ENCODE measurements at regions not wholly inside any gene's neighbourhood (a gene's known extent, or its start where the extent isn't known, plus 50 kb on each side); places are given as distances from the start of the nearest gene placed in this dataset.

DNA sequence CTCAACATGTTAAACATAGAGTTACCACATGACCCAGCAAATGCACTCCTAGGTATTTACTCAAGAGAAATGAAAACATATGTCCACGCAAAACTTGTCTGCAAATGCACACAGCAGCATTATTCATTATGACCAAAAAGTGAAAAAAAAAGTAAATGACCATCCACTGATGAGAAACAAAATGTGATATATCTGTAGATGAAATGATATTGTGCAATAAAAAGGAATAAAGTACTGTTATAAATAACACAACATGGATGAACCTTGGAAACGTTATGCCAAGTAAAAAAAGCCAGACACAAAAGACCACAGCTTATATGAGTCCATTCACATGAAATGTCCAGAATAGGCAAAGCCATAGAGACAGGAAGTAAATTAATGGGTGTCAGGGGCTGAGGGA, 61.4 kb upstream of the SKAP2 start:
- H3K27me3 Mint-ChIP-seq: peaks cover 8% of the 10 kb centered on the region
- H3K27ac Mint-ChIP-seq: no peak overlapping the region
- no peaks in the 10 kb centered on the region for H3K4me1 Mint-ChIP-seq
- intact Hi-C loops (cut with DNase I, micrococcal nuclease): no loop called here
- CTCF ChIA-PET: interaction anchor here (0.6 kb wide), 1 partner anchor 24 kb away, joined by 3 read pairs; no protein-coding TSS in a partner anchor
- POLR2A ChIA-PET: no interaction called here
- H3K4me3 Mint-ChIP-seq: no peak overlapping the region
- H3K9me3 Mint-ChIP-seq (ENCODE audit: low read depth): no peaks in the 10 kb centered on the region
- DNase-seq (no peak), ATAC-seq (no peak)
- no peaks in the 10 kb centered on the region for H3K36me3 Mint-ChIP-seq (ENCODE audit: low read depth)

GRCh38 chr7:26924149-26924767, 59.9 kb upstream of the SKAP2 start:
- Mint-ChIP-seq H3K4me3 (no peak overlapping the region), H3K4me1 (no peaks in the 10 kb centered on the region), H3K27ac (no peak overlapping the region), H3K9me3 (ENCODE audit: low read depth) (no peaks in the 10 kb centered on the region), H3K36me3 (ENCODE audit: low read depth) (no peaks in the 10 kb centered on the region), H3K27me3 (peaks cover 5% of the 10 kb centered on the region)
- DNase-seq (no peak), ATAC-seq (no peak)
- POLR2A ChIA-PET: no interaction called here
- CTCF ChIA-PET: no interaction called here
- intact Hi-C loops (cut with DNase I, micrococcal nuclease): no loop called here

DNA sequence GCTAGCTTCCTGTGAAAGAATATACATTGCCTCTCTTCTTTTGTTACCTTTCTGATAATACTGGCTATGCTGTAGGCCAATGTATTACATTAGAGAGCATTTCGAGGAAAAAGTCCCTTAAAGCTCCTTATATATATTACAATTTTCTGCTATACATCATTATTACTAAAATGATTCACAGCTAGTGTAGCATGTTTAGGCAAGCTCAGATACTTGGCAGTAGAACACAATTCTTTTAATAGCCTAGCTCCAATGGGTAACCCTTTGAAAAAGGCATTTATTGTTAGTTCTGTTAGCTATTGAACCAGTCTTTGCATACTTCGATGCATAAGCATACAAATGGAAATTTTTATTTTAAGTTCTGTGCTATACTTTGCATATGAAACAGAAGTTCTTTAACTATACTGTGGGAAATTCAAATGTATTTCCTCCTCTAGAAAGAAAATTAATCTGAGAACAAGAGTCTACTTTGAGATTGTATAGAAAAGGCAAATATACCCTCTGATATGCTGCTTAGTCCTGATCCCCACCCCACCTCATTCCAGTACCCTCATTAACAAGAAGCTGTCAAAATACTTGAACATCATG, 55.6 kb upstream of the SKAP2 start:
- ATAC-seq: no peak
- no peak overlapping the region for H3K4me3 Mint-ChIP-seq
- ChIA-PET CTCF (interaction anchor here (0.6 kb wide), 1 partner anchor 20 kb away, joined by 4 read pairs; no protein-coding TSS in a partner anchor), POLR2A (no interaction called here)
- no peak for DNase-seq
- intact Hi-C loops (cut with DNase I, micrococcal nuclease): no loop called here
- peaks cover 5% of the 10 kb centered on the region for H3K27me3 Mint-ChIP-seq
- no peaks in the 10 kb centered on the region for H3K9me3 Mint-ChIP-seq (ENCODE audit: low read depth)
- H3K36me3 Mint-ChIP-seq (ENCODE audit: low read depth): no peaks in the 10 kb centered on the region
- no peak overlapping the region for H3K27ac Mint-ChIP-seq
- H3K4me1 Mint-ChIP-seq: no peaks in the 10 kb centered on the region

GRCh38 chr7:26918241-26918640, 53.9 kb upstream of the SKAP2 start:
- H3K4me3 Mint-ChIP-seq: no peak overlapping the region
- no peaks in the 10 kb centered on the region for H3K36me3 Mint-ChIP-seq (ENCODE audit: low read depth)
- CTCF ChIA-PET: no interaction called here

GRCh38 chr7:26916779-26917320, 52.5 kb upstream of the SKAP2 start:
- Mint-ChIP-seq H3K27me3 (peaks cover 11% of the 10 kb centered on the region), H3K27ac (no peak overlapping the region), H3K36me3 (ENCODE audit: low read depth) (no peaks in the 10 kb centered on the region), H3K4me3 (no peak overlapping the region), H3K4me1 (no peaks in the 10 kb centered on the region), H3K9me3 (ENCODE audit: low read depth) (no peaks in the 10 kb centered on the region)
- no peak for ATAC-seq
- POLR2A ChIA-PET: no interaction called here
- CTCF ChIA-PET: interaction anchor here (0.6 kb wide), 1 partner anchor 396 kb away, joined by 3 read pairs; no protein-coding TSS in a partner anchor
- intact Hi-C loops (cut with DNase I, micrococcal nuclease): no loop called here
- no peak for DNase-seq

More at GRCh38 chr7:26918241-26918640, 53.9 kb upstream of the SKAP2 start:
- Mint-ChIP-seq H3K4me1 (no peaks in the 10 kb centered on the region), H3K27me3 (peaks cover 9% of the 10 kb centered on the region), H3K27ac (no peak overlapping the region), H3K9me3 (ENCODE audit: low read depth) (no peaks in the 10 kb centered on the region)
- ATAC-seq (no peak), DNase-seq (no peak)
- POLR2A ChIA-PET: no interaction called here
- intact Hi-C loops (cut with DNase I, micrococcal nuclease): no loop called here

DNA sequence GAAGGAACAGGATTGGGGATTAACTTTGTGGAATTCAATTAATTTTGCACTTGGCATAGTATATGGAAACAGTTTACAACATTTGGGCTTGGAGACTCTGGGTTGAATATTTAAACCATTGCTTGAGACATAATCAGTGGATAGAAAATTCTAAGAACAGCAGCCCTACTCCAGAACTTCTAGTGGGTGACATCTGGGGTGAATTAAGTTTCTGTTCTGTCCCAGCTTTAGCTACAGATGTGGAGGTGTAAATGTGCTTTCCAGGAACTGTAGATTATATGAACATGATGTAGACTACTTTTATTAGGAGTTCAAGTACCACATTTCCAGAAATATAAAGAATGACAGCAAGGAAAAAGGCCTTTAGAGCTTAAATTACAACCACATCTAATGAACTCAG, 51.9 kb upstream of the SKAP2 start:
- ATAC-seq (no peak), DNase-seq (no peak)
- Mint-ChIP-seq H3K9me3 (ENCODE audit: low read depth) (no peaks in the 10 kb centered on the region), H3K27ac (no peak overlapping the region), H3K4me1 (no peaks in the 10 kb centered on the region), H3K27me3 (peaks cover 11% of the 10 kb centered on the region), H3K36me3 (ENCODE audit: low read depth) (no peaks in the 10 kb centered on the region), H3K4me3 (no peak overlapping the region)
- ChIA-PET CTCF (no interaction called here), POLR2A (no interaction called here)
- intact Hi-C loops (cut with DNase I, micrococcal nuclease): no loop called here
